ENCODE measurements at regions not wholly inside any gene's neighbourhood (a gene's known extent, or its start where the extent isn't known, plus 50 kb on each side); places are given as distances from the start of the nearest gene placed in this dataset.

DNA sequence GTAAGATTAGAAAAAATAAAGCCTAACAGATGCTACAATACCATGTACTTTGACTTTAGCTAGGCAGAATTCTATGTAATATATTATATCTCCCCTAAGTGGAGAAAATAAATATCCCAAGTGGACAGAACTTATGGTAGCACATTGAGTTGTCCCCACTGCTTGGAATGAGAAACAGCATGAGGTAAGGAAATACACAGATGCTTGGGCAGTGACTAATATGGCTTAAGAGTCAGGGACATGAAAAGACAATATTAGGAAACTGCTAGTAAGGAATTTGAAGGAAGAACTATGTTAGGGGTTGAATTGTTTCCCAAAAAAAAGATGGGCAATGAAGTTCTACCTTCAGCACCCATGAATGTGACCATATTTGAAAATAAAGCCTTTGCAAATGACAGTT is 2265.1 kb downstream of the PCDH7 start:
- no peak overlapping the region for H3K4me3 ChIP-seq (ENCODE audit: low read depth, low read length)
- peak; percentile 62 for DNase-seq (ENCODE audit: low read depth, low spot score)
- in situ Hi-C loops (cut with HindIII; ENCODE audit: low sequenced_read_pairs), result no loop called here
- TF ChIP-seq, protein P1, sequence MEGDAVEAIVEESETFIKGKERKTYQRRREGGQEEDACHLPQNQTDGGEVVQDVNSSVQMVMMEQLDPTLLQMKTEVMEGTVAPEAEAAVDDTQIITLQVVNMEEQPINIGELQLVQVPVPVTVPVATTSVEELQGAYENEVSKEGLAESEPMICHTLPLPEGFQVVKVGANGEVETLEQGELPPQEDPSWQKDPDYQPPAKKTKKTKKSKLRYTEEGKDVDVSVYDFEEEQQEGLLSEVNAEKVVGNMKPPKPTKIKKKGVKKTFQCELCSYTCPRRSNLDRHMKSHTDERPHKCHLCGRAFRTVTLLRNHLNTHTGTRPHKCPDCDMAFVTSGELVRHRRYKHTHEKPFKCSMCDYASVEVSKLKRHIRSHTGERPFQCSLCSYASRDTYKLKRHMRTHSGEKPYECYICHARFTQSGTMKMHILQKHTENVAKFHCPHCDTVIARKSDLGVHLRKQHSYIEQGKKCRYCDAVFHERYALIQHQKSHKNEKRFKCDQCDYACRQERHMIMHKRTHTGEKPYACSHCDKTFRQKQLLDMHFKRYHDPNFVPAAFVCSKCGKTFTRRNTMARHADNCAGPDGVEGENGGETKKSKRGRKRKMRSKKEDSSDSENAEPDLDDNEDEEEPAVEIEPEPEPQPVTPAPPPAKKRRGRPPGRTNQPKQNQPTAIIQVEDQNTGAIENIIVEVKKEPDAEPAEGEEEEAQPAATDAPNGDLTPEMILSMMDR (IDR thresholded peaks at IDR 0.05; ENCODE audit: low read depth, low read length), result no peak

DNA sequence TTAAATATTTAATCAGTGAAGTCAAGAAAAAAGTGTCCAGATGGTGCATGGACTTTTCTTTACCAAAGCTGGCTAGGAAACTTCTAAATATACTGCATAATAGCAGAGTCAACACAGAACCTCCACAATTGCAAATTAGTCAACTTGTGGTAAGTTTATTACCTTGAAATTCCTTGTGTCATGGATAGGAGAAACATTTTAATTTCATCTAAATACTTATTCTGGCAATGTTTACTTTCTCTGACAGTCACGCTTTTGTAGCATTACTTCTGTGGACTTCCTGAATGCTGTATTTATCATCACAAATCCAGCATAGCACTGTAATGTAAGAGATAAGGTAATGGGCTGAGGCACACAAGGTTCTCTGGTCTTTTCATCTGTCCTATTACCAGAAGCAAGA is 2266.1 kb downstream of the PCDH7 start:
- TF ChIP-seq, protein P1 (IDR thresholded peaks at IDR 0.05; ENCODE audit: low read depth, low read length), result no peak
- no peak overlapping the region for H3K4me3 ChIP-seq (ENCODE audit: low read depth, low read length)
- DNase-seq (ENCODE audit: low read depth, low spot score), result peak; percentile 34
- in situ Hi-C loops (cut with HindIII; ENCODE audit: low sequenced_read_pairs), result no loop called here

DNA sequence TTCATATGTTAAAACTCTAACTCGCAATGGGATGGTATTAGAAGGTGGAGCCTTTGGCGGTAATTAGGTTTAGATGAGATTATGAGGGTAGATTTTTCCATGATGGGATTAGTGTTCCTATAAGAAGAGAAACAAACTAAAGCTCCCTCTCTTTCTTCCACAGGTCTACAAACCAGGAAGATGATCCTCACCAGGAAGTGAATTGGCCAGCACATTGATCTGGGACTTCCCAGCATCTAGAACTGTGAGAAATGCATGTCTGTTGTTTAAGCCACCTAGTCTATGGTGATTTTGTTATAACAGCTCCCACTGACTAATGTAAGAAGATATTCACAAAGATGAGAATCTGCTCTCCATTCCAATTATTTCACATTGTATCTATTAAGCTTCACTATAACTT is 2266.9 kb downstream of the PCDH7 start:
- no peak for DNase-seq (ENCODE audit: low read depth, low spot score)
- TF ChIP-seq, protein P1 (IDR thresholded peaks at IDR 0.05; ENCODE audit: low read depth, low read length), result no peak
- H3K4me3 ChIP-seq (ENCODE audit: low read depth, low read length), result no peak overlapping the region
- in situ Hi-C loops (cut with HindIII; ENCODE audit: low sequenced_read_pairs), result no loop called here

DNA sequence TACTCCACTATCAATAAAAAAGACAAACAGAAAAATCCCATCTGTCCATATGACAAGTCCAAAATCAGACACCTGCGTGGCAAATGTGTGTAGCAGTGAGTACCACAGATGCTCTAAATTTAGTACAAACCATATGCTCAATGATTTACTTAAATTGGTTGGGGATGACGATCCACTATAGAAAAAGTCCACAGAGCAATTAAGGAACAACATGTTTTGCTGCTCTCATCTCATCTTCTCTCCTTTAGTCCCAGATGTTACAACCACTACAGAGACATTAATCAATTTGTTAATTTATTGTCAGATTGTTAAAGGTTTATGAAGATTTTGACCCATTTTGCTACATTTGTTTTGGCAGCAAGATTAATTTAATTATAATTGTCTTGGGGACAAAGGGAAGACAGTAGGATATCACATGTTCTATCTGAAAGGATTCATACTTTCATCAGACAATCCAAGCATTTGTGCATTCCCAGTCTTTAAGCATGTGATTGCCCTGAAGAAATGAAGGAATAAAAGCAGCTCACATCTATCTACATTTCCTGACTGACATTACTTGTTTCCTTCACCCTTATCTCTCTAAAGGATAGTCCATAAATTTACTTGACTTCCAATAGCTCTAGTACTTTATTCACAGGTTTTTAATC is 2268.1 kb downstream of the PCDH7 start:
- H3K4me3 ChIP-seq (ENCODE audit: low read depth, low read length), result no peak overlapping the region
- in situ Hi-C loops (cut with HindIII; ENCODE audit: low sequenced_read_pairs), result no loop called here
- TF ChIP-seq, protein P1 (IDR thresholded peaks at IDR 0.05; ENCODE audit: low read depth, low read length), result no peak
- DNase-seq (ENCODE audit: low read depth, low spot score), result no peak

DNA sequence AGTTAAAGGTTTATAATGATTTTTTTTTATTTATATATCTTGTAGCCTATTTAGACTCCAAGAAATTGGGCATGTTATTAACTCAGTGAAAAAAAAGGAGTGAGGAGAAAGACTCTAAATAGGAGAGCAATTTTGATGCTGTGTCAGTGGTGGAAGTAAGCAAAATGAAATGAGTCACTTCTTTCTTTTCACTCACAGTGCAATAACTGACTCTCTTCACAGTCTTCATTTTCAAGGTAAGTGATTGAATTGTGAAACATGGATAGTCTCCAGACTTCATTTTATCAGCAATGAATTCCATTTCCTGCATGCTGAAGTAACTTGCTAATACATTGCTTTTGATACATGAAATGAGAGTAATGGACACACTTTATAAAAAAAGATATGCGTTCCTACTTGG is 2271.5 kb downstream of the PCDH7 start:
- TF ChIP-seq, protein P1 (IDR thresholded peaks at IDR 0.05; ENCODE audit: low read depth, low read length), result no peak
- no peak overlapping the region for H3K4me3 ChIP-seq (ENCODE audit: low read depth, low read length)
- DNase-seq (ENCODE audit: low read depth, low spot score), result no peak
- in situ Hi-C loops (cut with HindIII; ENCODE audit: low sequenced_read_pairs), result no loop called here

DNA sequence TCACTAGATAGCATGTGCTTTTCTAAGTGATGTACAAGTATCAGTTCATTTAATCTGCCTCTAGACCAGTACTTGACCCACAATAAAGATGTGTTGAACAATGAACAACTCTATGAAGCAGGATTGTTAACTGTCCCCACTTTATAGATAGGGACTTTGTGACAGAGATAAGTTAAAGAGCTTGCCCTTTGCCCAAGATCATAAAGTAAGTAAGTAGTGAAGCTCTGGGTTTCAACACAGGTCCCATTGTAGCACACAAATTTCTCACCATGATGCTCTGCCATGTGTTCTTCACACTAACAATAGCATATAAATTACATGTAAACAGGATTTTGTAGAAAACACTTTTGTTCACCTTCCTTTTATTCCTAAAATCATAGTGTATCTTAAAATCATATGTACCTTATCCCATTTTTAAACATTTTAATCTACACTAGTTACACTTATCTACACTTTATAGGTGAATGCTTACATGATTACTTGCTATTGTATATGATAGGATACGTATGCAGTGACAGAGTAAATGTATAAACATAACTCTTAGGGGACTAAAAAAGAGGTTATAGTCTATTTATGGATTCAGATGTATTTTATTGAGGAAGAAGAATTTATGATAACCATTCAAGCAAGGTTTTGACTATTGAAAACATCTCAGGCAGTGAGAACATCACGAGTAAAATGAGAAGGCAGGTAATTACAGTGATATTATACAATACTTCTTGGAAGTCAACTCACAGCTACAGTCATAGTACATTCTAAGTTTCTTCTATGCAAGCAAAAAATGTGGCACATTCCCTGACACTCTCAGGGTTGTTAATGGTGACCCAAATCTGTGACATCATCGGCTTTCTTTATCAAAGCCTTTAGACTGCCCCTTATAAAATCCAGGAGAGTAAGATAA is 2275.1 kb downstream of the PCDH7 start:
- in situ Hi-C loops (cut with HindIII; ENCODE audit: low sequenced_read_pairs), result no loop called here
- TF ChIP-seq, protein P1 (IDR thresholded peaks at IDR 0.05; ENCODE audit: low read depth, low read length), result no peak
- H3K4me3 ChIP-seq (ENCODE audit: low read depth, low read length), result no peak overlapping the region
- no peak for DNase-seq (ENCODE audit: low read depth, low spot score)

Data from astrocyte of the spinal cord (primary cell).